Ishikawa (cell line): ENCODE measurements at regions not wholly inside any gene's neighbourhood (a gene's known extent, or its start where the extent isn't known, plus 50 kb on each side); places are given as distances from the start of the nearest gene placed in this dataset.

Experiments used
- CEBPB ChIP-seq: IDR thresholded peaks from 2 replicates; pipeline ENCODE4 v1.6.1; 2012
- CREB1 ChIP-seq: IDR thresholded peaks from 2 replicates; pipeline ENCODE4 v1.6.1; 2012; ENCODE audit warnings: low read depth
- EP300 ChIP-seq: IDR thresholded peaks from 2 replicates; pipeline ENCODE4 v1.6.1; 2012; ENCODE audit warnings: borderline replicate concordance
- NFIC ChIP-seq: IDR thresholded peaks from 2 replicates; pipeline ENCODE4 v1.6.1; 2012
- RAD21 ChIP-seq: IDR thresholded peaks from 2 replicates; pipeline ENCODE4 v1.6.1; 2012; ENCODE audit warnings: low read depth
- TAF1 ChIP-seq: IDR thresholded peaks from 2 replicates; pipeline ENCODE4 v1.6.1; 2012; ENCODE audit warnings: low read depth, mild to moderate bottlenecking
- TEAD4 ChIP-seq: IDR thresholded peaks from 2 replicates; pipeline ENCODE4 v1.6.1; 2012
- USF1 ChIP-seq: IDR thresholded peaks from 2 replicates; pipeline ENCODE4 v1.6.1; 2012
- YY1 ChIP-seq: IDR thresholded peaks from 2 replicates; pipeline ENCODE4 v1.6.1; 2012; ENCODE audit warnings: low read depth

- TF ChIP-seq EP300: no peak
- TF ChIP-seq TAF1: no peak
- TF ChIP-seq NFIC: no peak
- no peak for TF ChIP-seq CEBPB
- no peak for TF ChIP-seq CREB1
- TF ChIP-seq YY1: no peak
- TF ChIP-seq RAD21: no peak
- TF ChIP-seq USF1: no peak
- TF ChIP-seq TEAD4: no peak
Measured at GRCh38 chr3:115292677-115293165, 145.6 kb upstream of the ZBTB20 start.
